ENCODE measurements at regions not wholly inside any gene's neighbourhood (a gene's known extent, or its start where the extent isn't known, plus 50 kb on each side); places are given as distances from the start of the nearest gene placed in this dataset.

- no peak for DNase-seq
- in situ Hi-C loops (cut with HindIII; ENCODE audit: low pct_ligation_motif_present, low pct_unique_long_range_greater_than_20kb, low sequenced_read_pairs) = no loop called here
Measured at GRCh38 chr18:6626457-6626856, 103.1 kb upstream of the ARHGAP28 start.

GRCh38 chr18:6627645-6628044 lies 101.9 kb upstream of the ARHGAP28 start:
- in situ Hi-C loops (cut with HindIII; ENCODE audit: low pct_ligation_motif_present, low pct_unique_long_range_greater_than_20kb, low sequenced_read_pairs) = no loop called here
- DNase-seq = no peak

- no peak for DNase-seq
- in situ Hi-C loops (cut with HindIII; ENCODE audit: low pct_ligation_motif_present, low pct_unique_long_range_greater_than_20kb, low sequenced_read_pairs) = no loop called here
Measured at GRCh38 chr18:6628187-6628586, 101.3 kb upstream of the ARHGAP28 start.

GRCh38 chr18:6629635-6630140 lies 99.8 kb upstream of the ARHGAP28 start:
- in situ Hi-C loops (cut with HindIII; ENCODE audit: low pct_ligation_motif_present, low pct_unique_long_range_greater_than_20kb, low sequenced_read_pairs) = no loop called here
- no peak for DNase-seq

- in situ Hi-C loops (cut with HindIII; ENCODE audit: low pct_ligation_motif_present, low pct_unique_long_range_greater_than_20kb, low sequenced_read_pairs) = no loop called here
- DNase-seq = no peak
Measured at GRCh38 chr18:6633310-6633709, 96.2 kb upstream of the ARHGAP28 start.

GRCh38 chr18:6636091-6636490 lies 93.4 kb upstream of the ARHGAP28 start:
- in situ Hi-C loops (cut with HindIII; ENCODE audit: low pct_ligation_motif_present, low pct_unique_long_range_greater_than_20kb, low sequenced_read_pairs) = no loop called here
- DNase-seq = no peak

GRCh38 chr18:6638447-6638846 lies 91.1 kb upstream of the ARHGAP28 start:
- in situ Hi-C loops (cut with HindIII; ENCODE audit: low pct_ligation_motif_present, low pct_unique_long_range_greater_than_20kb, low sequenced_read_pairs) = no loop called here
- no peak for DNase-seq

- in situ Hi-C loops (cut with HindIII; ENCODE audit: low pct_ligation_motif_present, low pct_unique_long_range_greater_than_20kb, low sequenced_read_pairs) = no loop called here
- DNase-seq = no peak
Measured at GRCh38 chr18:6639305-6639704, 90.2 kb upstream of the ARHGAP28 start.

- in situ Hi-C loops (cut with HindIII; ENCODE audit: low pct_ligation_motif_present, low pct_unique_long_range_greater_than_20kb, low sequenced_read_pairs) = no loop called here
- no peak for DNase-seq
Measured at GRCh38 chr18:6644836-6645627, 84.5 kb upstream of the ARHGAP28 start.

GRCh38 chr18:6646801-6647200 lies 82.7 kb upstream of the ARHGAP28 start:
- no peak for DNase-seq
- in situ Hi-C loops (cut with HindIII; ENCODE audit: low pct_ligation_motif_present, low pct_unique_long_range_greater_than_20kb, low sequenced_read_pairs) = no loop called here

GRCh38 chr18:6648581-6648980 lies 80.9 kb upstream of the ARHGAP28 start:
- DNase-seq = no peak
- in situ Hi-C loops (cut with HindIII; ENCODE audit: low pct_ligation_motif_present, low pct_unique_long_range_greater_than_20kb, low sequenced_read_pairs) = no loop called here

GRCh38 chr18:6649421-6650126 lies 79.9 kb upstream of the ARHGAP28 start:
- in situ Hi-C loops (cut with HindIII; ENCODE audit: low pct_ligation_motif_present, low pct_unique_long_range_greater_than_20kb, low sequenced_read_pairs) = no loop called here
- DNase-seq = no peak

- DNase-seq = no peak
- in situ Hi-C loops (cut with HindIII; ENCODE audit: low pct_ligation_motif_present, low pct_unique_long_range_greater_than_20kb, low sequenced_read_pairs) = no loop called here
Measured at GRCh38 chr18:6650127-6650507, 79.4 kb upstream of the ARHGAP28 start.

GRCh38 chr18:6650747-6651146 lies 78.8 kb upstream of the ARHGAP28 start:
- in situ Hi-C loops (cut with HindIII; ENCODE audit: low pct_ligation_motif_present, low pct_unique_long_range_greater_than_20kb, low sequenced_read_pairs) = no loop called here
- no peak for DNase-seq

- in situ Hi-C loops (cut with HindIII; ENCODE audit: low pct_ligation_motif_present, low pct_unique_long_range_greater_than_20kb, low sequenced_read_pairs) = no loop called here
- no peak for DNase-seq
Measured at GRCh38 chr18:6652098-6652497, 77.4 kb upstream of the ARHGAP28 start.

- in situ Hi-C loops (cut with HindIII; ENCODE audit: low pct_ligation_motif_present, low pct_unique_long_range_greater_than_20kb, low sequenced_read_pairs) = no loop called here
Measured at GRCh38 chr18:6653880-6654279, 75.6 kb upstream of the ARHGAP28 start.

GRCh38 chr18:6659963-6660725 lies 69.4 kb upstream of the ARHGAP28 start:
- in situ Hi-C loops (cut with HindIII; ENCODE audit: low pct_ligation_motif_present, low pct_unique_long_range_greater_than_20kb, low sequenced_read_pairs) = no loop called here
- no peak for DNase-seq

More at GRCh38 chr18:6653880-6654279, 75.6 kb upstream of the ARHGAP28 start:
- DNase-seq = no peak

- in situ Hi-C loops (cut with HindIII; ENCODE audit: low pct_ligation_motif_present, low pct_unique_long_range_greater_than_20kb, low sequenced_read_pairs) = no loop called here
- DNase-seq = no peak
Measured at GRCh38 chr18:6661692-6662415, 67.7 kb upstream of the ARHGAP28 start.

Data from ACHN (cell line).